ENCODE measurements at regions not wholly inside any gene's neighbourhood (a gene's known extent, or its start where the extent isn't known, plus 50 kb on each side); places are given as distances from the start of the nearest gene placed in this dataset.
"Not testable (repeated sequence)": the region's sequence is repeated elsewhere in the genome, so short reads cannot be mapped to it uniquely, and the experiment has no call there.

DNA sequence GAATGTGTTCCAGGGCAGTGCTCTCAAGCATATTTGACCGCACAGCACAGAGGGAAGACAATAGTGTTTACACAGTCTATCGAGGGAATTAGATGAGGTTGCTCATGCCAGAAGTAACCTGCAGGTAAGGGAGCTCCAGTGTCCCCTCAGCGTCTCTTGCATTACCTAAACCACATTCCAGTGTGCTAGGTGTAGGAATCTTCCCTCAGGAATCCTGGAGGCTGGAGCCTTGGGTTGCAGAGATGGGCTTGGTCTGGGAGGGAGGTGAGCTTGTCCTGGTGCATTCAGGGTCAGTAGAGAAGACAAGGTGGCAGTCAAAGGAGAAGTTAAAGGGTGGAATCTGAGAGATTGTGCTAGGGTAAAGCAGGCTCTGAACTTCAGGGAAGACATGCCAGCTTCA, 56.3 kb downstream of the SOX14 start:
- DNase-seq (ENCODE audit: low spot score): no peak

DNA sequence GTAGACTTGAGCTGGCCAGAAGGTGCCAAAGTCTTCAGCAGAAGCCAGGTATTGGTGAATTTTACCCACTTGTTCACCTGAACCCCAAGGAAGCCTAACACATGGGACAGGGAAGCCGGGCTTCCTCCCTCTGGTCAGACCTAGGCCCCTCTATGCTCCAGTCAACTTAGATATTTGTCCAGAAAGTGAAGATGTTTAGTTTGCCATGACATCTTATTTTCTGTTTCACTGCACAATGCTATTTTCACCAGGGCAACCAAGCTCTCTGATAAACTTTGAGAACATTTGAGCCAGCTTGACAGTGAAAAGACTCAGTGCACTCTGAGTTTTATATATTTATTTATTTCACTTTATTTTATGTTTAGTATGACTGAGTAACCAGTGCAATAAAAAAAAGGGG, 71.0 kb downstream of the SOX14 start:
- DNase-seq (ENCODE audit: low spot score): no peak

DNA sequence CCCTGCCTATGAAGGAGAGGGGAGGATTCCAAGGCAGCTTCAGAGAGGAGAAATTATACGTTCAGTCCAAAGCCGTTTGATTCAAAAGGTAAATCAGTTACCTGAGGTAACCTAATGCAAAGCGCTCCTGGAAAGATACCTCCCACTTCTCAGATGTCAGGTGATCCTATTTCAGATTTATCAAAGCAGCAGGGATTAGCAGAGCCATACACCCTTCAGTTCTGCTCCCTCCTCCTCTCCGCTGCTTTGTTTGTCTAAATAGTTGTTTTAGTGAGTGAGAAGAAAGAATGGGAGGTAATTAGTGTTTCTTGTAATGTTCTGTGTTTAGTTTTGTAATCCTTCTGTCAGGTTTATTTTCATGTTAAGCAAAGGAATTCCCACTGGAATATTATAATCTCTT, 81.1 kb downstream of the SOX14 start:
- no peak for DNase-seq (ENCODE audit: low spot score)

DNA sequence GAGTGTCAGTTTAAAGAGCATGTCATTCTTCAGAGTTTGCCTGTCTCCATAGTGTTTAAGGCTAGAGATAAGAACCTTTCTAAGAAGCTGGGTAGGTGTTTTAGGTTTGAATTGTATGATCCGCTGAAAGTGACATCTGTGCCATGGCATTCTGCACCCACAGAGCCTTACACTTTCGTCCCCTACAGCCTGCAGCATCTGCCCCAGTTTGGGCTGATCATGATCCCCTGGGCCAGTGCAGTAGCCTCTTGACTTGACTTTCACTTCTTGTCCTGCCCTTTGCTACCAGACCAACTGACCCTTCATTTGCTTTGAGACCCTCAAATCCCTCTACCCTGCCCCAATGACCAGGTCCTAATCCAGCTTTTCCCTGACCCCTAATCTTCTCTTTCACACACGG, 81.6 kb downstream of the SOX14 start:
- DNase-seq (ENCODE audit: low spot score): no peak

DNA sequence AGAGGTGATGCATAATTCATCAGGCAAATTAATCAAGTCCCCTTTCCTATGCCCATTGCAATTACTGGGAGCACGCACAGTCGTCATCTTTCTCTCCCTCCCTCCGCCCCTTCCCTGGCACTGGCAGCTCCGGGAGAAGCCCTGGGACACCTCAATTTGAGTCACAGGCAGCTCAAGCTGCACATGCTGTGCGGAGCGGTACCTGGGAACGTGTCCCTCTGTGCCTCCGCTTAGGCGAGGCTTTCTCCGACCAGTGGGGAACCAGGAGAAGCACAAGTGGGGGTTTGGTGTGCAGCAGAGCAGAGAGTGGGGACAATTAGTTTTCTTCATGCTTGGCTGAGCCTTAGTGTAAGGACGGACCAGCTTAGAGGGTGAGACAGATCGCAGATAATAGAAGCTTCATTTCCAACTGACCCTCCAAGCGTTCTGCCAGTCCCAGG, 88.3 kb downstream of the SOX14 start:
- no peak for DNase-seq (ENCODE audit: low spot score)

DNA sequence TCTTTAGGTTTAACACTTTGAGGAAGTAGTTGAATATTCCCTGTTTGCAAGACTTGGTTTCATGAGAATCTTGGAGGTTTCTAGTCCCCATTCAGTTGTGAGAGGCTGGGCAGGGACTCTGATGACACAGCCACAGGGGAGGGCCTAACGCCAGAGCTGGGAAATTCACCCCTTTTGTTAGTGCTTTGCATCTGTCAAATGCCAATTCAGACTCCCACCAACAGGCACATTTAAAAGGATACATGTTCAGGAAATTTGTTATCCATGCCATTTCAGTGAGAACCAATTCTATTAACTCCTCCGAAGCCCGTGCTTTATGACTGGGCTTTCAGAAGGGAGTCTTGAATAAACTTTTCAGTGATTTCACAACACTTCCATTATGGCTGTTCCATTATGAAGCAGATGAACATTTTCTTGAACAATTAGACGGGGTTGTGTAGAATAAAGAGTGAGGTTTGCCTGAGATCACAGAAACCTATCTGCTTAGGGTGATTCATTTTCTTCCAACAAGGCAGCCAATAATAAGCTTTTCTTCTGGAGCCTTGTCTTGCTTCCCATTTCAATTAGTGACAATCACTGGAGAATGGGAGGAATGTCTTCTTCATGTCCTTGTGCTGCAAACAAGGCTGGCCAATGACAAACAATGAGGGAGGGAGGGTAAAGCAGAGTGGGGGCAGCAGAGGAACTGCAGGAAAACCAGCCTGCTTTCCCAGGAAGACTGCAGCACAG, 90.6 kb downstream of the SOX14 start:
- no peak for DNase-seq (ENCODE audit: low spot score)

DNA sequence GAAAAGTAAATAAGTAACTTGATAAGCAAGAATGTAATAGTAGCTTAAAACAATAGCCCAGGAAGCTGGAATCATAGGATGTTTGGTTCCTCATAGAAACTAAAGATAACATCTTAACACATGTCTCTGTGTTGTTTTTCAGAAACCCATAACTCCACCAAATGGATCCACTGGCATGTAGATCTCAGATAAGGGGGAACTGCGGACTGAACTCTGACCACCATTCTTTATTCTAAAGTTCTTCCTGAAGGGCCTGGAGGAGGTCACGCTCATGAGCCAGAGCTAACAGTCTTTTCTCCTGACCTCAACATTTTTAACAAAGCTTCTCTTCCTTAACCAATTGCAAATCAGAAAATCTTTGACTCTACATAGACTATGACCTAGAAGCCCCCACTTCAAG, 101.9 kb downstream of the SOX14 start:
- DNase-seq (ENCODE audit: low spot score): no peak

DNA sequence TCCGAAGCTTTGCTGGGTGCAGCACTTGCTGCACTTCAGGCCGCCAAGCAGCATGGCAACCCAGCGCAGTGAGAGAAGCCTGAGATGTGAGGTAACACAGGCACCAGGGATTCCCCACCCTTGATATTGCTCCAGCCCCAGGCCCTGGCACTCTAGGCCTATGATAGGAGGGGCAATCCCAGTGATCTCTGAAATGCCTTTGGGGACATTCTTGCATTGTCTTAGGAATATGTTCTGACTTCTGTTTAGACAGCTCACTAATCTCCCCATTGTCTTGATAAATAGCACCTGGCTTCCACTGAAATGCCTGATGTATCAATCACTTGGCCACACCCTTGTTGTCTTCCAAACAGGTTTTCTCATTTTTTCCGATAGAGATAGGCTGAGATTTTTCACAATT, 102.8 kb downstream of the SOX14 start:
- DNase-seq (ENCODE audit: low spot score): no peak

DNA sequence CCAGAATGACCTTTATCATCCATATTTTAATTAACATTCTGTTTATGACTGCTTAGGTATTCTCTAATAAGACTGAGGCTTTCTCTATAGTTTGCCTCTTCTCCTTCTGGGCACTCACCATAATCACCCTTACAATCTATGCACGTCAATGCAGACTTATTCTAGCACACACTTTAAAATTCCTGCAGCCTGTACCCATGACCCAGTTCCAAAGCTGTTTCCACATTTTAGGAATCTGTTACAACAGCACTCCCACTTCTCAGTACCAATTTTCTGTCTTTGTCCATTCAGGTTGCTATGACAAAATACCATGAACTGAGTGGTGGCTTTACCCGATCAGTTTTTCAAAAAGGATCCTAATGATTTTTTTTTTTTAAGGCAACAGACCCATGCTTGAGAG, 103.5 kb downstream of the SOX14 start:
- no peak for DNase-seq (ENCODE audit: low spot score)

DNA sequence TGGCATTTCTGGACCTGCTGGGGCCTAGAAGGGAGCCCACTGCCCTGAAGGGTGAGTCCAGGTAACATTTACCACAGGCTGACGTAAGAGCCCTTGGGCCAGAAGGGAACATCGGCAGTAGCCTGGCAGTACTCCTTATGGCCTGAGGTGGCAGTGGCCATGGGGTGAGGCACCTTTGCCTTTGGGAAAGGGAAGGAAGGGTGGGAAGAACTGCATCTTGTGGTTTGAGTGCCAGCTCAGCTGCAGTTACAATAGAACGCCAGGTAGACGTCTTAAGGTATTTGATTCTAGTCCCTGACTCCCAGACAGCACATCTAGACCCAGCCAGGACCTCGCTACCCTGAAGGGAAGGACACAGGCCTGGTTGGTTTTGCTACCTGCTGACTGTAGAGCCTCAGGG, 104.9 kb downstream of the SOX14 start:
- no peak for DNase-seq (ENCODE audit: low spot score)

DNA sequence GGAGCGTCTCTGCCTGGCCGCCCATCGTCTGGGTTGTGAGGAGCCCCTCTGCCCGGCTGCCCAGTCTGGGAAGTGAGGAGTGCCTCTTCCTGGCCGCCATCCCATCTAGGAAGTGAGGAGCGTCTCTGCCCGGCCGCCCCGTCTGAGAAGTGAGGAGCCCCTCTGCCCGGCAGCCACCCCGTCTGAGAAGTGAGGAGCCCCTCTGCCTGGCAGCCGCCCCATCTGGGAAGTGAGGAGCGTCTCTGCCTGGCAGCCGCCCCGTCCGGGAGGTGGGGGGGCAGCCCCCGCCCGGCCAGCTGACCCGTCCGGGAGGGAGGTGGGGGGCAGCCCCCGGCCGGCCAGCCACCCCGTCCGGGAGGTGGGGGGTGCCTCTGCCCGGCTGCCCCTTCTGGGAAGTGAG, 108.5 kb downstream of the SOX14 start:
- not testable (repeated sequence) for DNase-seq (ENCODE audit: low spot score)

DNA sequence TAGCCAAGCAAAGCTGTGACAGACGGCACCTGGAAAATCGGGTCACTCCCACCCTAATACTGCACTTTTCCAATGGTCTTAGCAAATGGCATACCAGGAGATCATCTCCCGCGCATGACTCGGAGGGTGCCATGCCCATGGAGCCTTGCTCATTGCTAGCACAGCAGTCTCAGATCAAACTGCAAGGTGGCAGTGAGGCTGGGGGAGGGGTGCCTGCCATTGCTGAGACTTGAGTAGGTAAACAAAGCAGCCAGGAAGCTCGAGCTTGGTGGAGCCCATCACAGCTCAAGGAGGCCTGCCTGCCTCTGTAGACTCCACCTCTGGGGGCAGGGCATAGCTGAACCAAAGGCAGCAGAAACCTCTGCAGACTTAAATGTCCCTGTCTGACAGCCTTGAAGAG, 113.1 kb upstream of the CLDN18 start:
- not testable (repeated sequence) for DNase-seq (ENCODE audit: low spot score)

DNA sequence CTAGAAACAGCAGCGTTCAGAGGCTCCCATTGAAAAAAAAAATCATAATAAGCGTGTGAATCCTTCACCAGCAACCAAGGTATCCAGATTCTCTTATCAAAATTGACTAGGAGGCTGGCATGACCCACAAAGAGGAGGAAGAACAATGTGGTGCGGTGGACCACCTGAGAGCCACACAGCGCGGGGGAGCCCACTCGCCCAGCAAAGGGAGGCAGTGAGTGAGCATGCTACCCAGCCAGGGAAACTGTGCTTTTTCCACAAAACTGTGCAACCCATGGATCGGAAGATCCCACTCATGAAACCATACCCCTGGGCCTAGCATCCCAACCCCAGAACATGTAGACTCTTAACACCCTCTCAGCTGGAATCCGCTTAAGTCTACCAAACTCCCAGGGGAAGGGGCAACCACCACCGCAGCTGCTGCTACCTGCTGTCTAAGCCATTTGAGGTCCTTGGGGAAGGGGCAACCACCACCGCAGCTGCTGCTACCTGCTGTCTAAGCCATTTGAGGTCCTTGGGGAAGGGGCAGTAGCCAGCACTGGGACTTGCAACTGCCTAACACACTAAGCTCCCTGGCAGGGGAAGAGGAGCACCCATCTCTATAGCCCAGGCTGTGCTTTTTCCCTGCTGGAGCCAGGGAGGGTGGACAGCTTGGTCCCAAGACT, 102.8 kb upstream of the CLDN18 start:
- no peak for DNase-seq (ENCODE audit: low spot score)

DNA sequence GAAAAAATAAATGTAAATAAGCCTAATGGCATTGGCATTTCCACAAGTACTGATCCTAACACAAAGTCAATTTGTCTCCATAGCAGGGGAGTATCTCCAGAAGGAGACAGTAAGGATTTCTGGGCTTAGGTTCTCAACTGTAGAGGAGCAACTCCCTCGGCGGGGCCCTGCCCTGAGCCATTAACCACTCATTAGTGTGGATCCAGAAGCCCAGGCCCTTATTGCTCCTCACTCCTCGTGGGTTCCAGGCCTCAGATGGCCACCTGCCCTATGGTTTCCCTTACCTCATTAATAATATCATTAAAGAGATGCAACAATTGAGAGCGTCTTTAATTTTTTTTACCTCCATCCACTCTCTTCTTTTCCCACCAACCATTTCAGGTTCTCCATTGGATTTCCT, 85.3 kb upstream of the CLDN18 start:
- no peak for DNase-seq (ENCODE audit: low spot score)

DNA sequence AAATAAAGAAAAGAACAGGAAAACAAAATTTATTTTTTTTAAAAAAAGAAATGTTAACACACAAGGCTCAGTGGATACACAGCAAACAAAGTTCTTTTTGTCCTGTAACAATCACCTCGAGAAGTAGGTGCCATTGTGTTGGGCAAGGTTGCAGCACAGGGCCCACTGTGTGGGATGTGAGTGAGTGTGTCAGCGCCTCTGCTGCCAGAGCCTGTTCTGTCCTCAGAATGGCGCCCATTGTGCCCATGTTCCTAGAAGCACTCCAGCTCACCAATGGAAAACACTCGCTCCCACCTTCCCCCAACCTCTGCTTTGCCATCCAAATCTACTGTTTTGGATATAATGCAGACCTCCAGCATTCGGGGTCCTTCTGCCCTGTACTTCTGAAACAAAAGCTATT, 84.9 kb upstream of the CLDN18 start:
- DNase-seq (ENCODE audit: low spot score): no peak

DNA sequence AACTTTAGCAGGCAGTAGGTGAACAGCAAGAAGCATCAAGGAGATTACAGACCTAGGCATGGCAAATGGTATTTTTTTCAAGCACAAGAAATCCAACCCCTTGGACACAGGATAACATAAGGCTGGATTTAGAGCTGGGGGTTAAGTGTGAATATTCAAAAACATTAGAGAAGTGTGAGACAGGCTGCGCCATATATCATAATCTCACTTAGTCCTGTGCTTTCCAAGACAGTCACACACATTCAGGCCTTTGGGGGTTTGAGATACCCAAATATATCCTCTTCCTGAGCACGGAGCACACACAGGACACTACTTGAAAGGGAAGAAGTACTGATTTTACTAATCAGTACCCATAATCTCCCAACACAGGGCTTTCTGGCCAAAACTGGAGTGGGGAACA, 83.0 kb upstream of the CLDN18 start:
- no peak for DNase-seq (ENCODE audit: low spot score)

DNA sequence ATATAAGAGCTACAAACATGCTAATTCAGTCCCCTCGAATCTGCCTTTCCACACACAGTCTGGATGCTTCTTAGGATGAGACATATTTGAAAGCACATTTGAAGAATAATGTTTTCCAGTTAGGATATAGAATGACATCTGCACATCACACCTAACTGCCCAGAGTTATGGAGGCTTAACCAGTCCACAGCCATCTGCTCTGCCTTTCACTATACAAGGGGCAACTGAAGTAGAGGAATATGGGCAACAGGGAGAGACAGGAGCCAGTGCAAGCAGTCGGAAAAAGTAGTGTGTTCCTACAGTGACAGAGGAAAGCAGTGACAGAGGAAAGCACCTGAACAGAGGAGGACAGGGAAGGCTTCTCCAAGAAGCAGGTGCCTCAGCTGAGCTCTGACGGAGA, 79.0 kb upstream of the CLDN18 start:
- DNase-seq (ENCODE audit: low spot score): no peak

DNA sequence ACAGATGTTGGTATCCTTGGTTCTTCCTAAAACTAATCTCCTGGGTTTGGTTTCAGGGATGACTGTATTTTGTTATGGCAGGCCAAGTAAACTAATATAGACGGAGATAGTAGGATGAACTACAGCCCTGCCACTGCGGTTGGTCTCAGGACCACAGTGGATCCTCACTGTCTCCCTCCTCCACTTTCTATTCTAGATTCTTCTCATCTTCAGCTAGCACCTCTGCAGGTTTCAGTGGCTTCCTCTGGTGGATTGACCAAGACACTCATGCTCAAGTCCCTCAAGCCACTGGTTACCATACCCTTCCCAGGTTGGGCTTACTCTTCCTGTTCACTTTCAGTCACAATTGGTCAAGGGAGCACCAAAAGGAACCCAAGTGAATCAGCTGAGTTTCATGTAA, 71.1 kb upstream of the CLDN18 start:
- no peak for DNase-seq (ENCODE audit: low spot score)

DNA sequence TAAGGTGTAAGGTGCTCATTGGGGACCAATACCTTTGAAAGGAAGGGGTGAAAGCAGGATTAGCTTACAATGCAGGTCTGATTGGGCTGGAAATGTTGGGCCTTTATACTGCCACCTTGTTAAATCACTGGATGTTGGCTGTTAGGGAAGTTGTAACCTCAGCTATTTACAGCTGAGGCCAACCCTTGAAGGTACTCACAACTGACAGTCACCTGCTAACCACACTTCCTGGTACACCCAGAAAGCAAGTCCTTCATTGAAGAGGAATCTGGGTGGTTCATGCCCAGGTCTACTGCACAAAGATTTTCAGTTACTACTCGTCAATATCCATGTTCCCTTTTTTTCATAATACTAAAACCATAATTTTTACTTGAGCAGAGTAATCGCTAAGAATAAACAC, 65.4 kb upstream of the CLDN18 start:
- no peak for DNase-seq (ENCODE audit: low spot score)

DNA sequence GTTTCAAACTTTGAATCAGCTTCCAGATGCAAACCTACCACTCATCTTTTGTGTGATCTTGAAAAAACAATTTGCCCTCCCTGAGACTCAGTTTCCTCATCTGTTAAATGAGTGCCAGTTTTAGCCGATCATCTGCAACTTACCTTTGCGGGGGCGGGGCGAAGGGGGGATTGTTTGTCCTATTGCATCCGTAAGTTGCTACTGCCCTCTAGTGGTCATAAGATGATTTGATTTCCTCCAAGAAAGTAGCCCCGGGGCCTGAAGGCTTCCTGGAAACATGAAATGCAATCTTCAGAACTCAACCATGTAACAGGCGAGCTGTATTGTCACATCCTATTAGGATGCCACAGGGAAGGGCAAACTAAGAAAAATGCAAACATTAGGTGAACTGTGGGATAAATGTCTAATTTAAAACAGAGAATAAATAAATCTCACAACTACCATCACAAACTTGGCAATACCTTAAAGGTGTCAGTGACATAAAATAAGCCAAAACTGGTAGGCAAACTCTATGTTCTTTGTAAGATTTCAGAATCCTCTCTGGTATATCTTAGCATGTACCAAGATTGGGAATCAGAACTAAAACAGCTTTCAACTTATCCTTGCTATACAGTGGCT, 63.5 kb upstream of the CLDN18 start:
- peak; percentile 74 for DNase-seq (ENCODE audit: low spot score)

DNA sequence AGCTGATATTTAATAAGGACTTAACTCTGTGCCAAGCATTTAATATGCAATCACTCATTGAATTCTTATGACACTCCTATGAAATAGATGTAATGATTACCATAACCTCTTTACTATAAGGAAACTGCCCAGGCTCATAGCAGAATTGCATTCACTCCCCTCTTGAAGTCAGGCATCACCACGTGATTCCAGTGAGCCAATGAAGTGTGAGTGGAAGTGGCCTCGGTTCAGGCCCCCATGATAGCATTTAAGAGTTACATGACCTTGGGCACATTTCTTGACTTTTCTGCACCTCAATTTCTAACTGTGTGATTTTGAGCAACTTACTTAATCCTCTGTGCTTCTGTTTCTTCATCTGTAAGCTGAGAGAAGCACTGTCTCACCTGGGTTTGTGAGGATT, 62.8 kb upstream of the CLDN18 start:
- no peak for DNase-seq (ENCODE audit: low spot score)

DNA sequence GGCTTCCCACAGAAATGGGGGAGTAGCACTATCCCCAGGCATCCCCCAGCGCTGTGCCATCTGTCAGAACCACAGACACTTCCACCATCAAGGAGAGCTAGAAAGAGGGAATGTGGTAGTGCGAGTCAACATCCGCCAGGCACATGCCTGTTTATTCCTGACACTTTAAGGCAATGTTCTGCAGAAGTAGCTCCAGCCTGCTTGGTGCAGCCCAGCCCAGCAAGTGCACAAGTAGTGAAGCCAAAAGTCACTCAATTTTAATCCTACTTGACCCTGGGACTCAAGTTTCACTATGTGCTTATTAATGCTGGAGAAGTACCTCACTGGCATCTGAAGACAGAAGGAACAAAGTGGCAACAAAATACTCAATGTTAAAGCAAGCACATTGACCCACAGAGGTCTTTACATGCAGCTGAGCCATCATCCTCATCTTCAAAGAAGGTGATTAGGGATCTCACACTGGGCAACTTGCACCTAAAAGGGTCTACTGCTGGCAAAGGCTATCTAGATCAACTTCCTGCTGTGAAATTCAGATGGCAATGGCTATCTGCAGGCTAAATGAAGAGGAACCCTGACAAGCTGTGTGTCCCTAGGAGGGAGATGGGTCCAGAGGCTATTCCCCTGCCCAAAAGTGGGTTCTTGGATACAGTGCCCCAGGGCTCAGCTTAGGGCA, 61.4 kb upstream of the CLDN18 start:
- no peak for DNase-seq (ENCODE audit: low spot score)

DNA sequence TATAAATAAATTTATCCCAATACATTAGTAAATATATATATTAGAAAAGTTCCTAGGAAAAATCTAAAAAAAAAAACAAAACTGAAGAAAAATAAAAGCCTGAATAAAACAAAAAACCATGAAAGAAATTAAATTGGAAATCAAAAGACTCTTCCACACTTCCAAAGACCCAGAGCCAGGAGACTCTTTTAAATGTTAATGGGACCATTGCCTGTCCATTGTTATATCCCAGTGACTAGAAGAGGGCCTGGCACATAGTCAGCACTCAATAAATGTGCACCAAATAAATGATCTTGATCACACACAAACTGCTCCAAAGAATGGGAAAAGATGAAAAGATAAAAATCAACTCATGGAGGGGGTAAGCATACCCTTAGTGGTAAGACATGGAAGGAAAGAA, 51.3 kb upstream of the CLDN18 start:
- DNase-seq (ENCODE audit: low spot score): no peak
